ENCODE measurements at regions not wholly inside any gene's neighbourhood (a gene's known extent, or its start where the extent isn't known, plus 50 kb on each side); places are given as distances from the start of the nearest gene placed in this dataset.

GRCh38 chr18:1047406-1047805 is 142.7 kb downstream of the ADCYAP1 start:
- no peak overlapping the region for H3K4me3 ChIP-seq (ENCODE audit: low read depth, low read length)
- no peak for TF ChIP-seq CTCF (conservative IDR thresholded peaks at IDR 0.05; ENCODE audit: low read depth, low read length)
- no peak for DNase-seq (ENCODE audit: low read depth)

GRCh38 chr18:1048032-1048431 is 143.4 kb downstream of the ADCYAP1 start:
- no peak for TF ChIP-seq CTCF (conservative IDR thresholded peaks at IDR 0.05; ENCODE audit: low read depth, low read length)
- H3K4me3 ChIP-seq (ENCODE audit: low read depth, low read length): no peak overlapping the region
- no peak for DNase-seq (ENCODE audit: low read depth)

GRCh38 chr18:1049173-1049572 is 144.5 kb downstream of the ADCYAP1 start:
- no peak for DNase-seq (ENCODE audit: low read depth)
- no peak overlapping the region for H3K4me3 ChIP-seq (ENCODE audit: low read depth, low read length)
- TF ChIP-seq CTCF (conservative IDR thresholded peaks at IDR 0.05; ENCODE audit: low read depth, low read length): no peak

GRCh38 chr18:1050012-1050657 is 145.5 kb downstream of the ADCYAP1 start:
- H3K4me3 ChIP-seq (ENCODE audit: low read depth, low read length): no peak overlapping the region
- no peak for DNase-seq (ENCODE audit: low read depth)
- no peak for TF ChIP-seq CTCF (conservative IDR thresholded peaks at IDR 0.05; ENCODE audit: low read depth, low read length)

GRCh38 chr18:1052301-1052700 is 147.6 kb downstream of the ADCYAP1 start:
- DNase-seq (ENCODE audit: low read depth): no peak
- H3K4me3 ChIP-seq (ENCODE audit: low read depth, low read length): no peak overlapping the region
- TF ChIP-seq CTCF (conservative IDR thresholded peaks at IDR 0.05; ENCODE audit: low read depth, low read length): no peak

GRCh38 chr18:1053331-1054315 is 149.0 kb downstream of the ADCYAP1 start:
- no peak for TF ChIP-seq CTCF (conservative IDR thresholded peaks at IDR 0.05; ENCODE audit: low read depth, low read length)
- no peak for DNase-seq (ENCODE audit: low read depth)
- H3K4me3 ChIP-seq (ENCODE audit: low read depth, low read length): no peak overlapping the region

All from choroid plexus epithelial cell (primary cell).